PC-9 (cell line): ENCODE measurements at regions not wholly inside any gene's neighbourhood (a gene's known extent, or its start where the extent isn't known, plus 50 kb on each side); places are given as distances from the start of the nearest gene placed in this dataset.
"Not testable (repeated sequence)": the region's sequence is repeated elsewhere in the genome, so short reads cannot be mapped to it uniquely, and the experiment has no call there.

Experiments
- BruUV-seq: library from RNA; stranded (reverse); fragments of 400-500 nt; replicated peaks from 2 replicates; lab custom pipeline; 2021; lab: Mats Ljungman, UMichigan
- CTCF ChIA-PET: fragments of 300-600 bp; sonication (Branson Sonifier 250); formaldehyde crosslinking; loops from one replicate; lab custom pipeline; 2022; ENCODE audit warnings: antibody characterized with exemption; lab: Charles Lee
- POLR2A ChIA-PET: fragments of 300-600 bp; sonication (Branson Sonifier 250); formaldehyde crosslinking; loops from one replicate; lab custom pipeline; 2022; ENCODE audit warnings: antibody characterized with exemption; ENCODE audit not compliant: unreplicated experiment; lab: Charles Lee
- DNase-seq, 2 experiments: peaks; one replicate each; pipeline versions ENCODE4 v3.0.0 to v3.0.0-alpha.2; 2015 to 2022; ENCODE audit warnings: mixed read lengths in 1 of 2
- H2AFZ ChIP-seq: fragments of 200-600 bp; sonication (generic); 2 replicates; pipeline ENCODE4 v1.8.1; 2017; ENCODE audit warnings: antibody characterized with exemption
- H3F3A ChIP-seq: fragments of 200-600 bp; sonication (generic); 2 replicates; pipeline ENCODE4 v1.8.1; 2017; ENCODE audit warnings: antibody characterized with exemption, mild to moderate bottlenecking, low read depth; ENCODE audit not compliant: insufficient read depth
- H3K27ac ChIP-seq: fragments of 200-600 bp; sonication (generic); 2 replicates; pipeline ENCODE4 v1.6.1; 2016; ENCODE audit warnings: mixed run types
- H3K27me3 ChIP-seq: fragments of 200-600 bp; sonication (generic); 2 replicates; pipeline ENCODE4 v1.6.1; 2016; ENCODE audit warnings: low read depth, mixed run types; ENCODE audit not compliant: insufficient read depth
- H3K36me3 ChIP-seq: fragments of 200-600 bp; sonication (generic); 2 replicates; pipeline ENCODE4 v1.6.1; 2016; ENCODE audit warnings: low read depth, mixed run types
- H3K4me1 ChIP-seq: fragments of 200-600 bp; sonication (generic); replicated peaks from 2 replicates; pipeline ENCODE4 v1.6.1; 2016; ENCODE audit warnings: mixed run types; ENCODE audit not compliant: insufficient read depth
- H3K4me2 ChIP-seq: fragments of 200-600 bp; sonication (generic); 2 replicates; pipeline ENCODE4 v1.6.1; 2017; ENCODE audit warnings: mixed run types
- H3K4me3 ChIP-seq: fragments of 200-600 bp; sonication (generic); 2 replicates; pipeline ENCODE4 v1.6.1; 2016; ENCODE audit warnings: mixed run types
- H3K79me2 ChIP-seq: fragments of 200-600 bp; sonication (generic); 2 replicates; pipeline ENCODE4 v1.6.1; 2017; ENCODE audit warnings: low read depth, mixed run types
- H3K9me2 ChIP-seq: fragments of 200-600 bp; sonication (generic); 2 replicates; pipeline ENCODE4 v1.8.1; 2017; ENCODE audit warnings: mild to moderate bottlenecking; ENCODE audit not compliant: insufficient read depth
- H3K9me3 ChIP-seq: fragments of 200-600 bp; sonication (generic); 2 replicates; pipeline ENCODE4 v1.8.1; 2016; ENCODE audit warnings: low read depth; ENCODE audit not compliant: insufficient read depth
- H4K20me1 ChIP-seq: fragments of 200-600 bp; sonication (generic); 2 replicates; pipeline ENCODE4 v1.8.1; 2017; ENCODE audit not compliant: insufficient read depth
- EZH2 ChIP-seq: fragments of 200-600 bp; sonication (generic); IDR thresholded peaks from 2 replicates; pipeline ENCODE4 v1.8.0; 2017; ENCODE audit warnings: antibody characterized with exemption, low read depth
- intact Hi-C: fragments of 100-400 bp; cut with micrococcal nuclease; formaldehyde crosslinking; loops from one replicate; pipeline ENCODE4 v1.10.0; 2022; ENCODE audit not compliant: unreplicated experiment
- TF ChIP-seq, protein P1 (sequence below): fragments of 200-600 bp; sonication (generic); conservative IDR thresholded peaks from 2 replicates; pipeline ENCODE4 v1.6.1; 2017; ENCODE audit warnings: mixed run types, antibody characterized with exemption, mild to moderate bottlenecking, moderate library complexity

DNA sequence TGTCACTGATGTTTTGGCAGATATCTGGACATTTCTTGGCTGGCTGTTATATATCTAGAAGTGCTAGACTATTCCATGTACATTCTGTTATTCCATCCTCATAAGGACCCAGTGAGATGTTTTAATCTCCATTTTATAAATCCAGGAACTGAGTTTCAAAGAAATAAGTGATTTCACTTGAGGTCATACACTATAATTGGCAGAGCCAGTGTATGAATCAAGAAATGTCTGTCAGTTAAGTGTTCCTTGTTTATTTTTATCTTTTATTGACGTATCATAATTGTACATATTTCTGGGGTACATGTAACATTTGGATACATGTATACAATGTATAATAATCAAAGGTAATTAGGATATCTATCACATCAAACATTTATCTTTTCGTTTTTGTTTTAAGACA is 338.3 kb upstream of the KLF4 start:
- H3F3A ChIP-seq, result no peaks in the 10 kb centered on the region
- TF ChIP-seq, protein P1, sequence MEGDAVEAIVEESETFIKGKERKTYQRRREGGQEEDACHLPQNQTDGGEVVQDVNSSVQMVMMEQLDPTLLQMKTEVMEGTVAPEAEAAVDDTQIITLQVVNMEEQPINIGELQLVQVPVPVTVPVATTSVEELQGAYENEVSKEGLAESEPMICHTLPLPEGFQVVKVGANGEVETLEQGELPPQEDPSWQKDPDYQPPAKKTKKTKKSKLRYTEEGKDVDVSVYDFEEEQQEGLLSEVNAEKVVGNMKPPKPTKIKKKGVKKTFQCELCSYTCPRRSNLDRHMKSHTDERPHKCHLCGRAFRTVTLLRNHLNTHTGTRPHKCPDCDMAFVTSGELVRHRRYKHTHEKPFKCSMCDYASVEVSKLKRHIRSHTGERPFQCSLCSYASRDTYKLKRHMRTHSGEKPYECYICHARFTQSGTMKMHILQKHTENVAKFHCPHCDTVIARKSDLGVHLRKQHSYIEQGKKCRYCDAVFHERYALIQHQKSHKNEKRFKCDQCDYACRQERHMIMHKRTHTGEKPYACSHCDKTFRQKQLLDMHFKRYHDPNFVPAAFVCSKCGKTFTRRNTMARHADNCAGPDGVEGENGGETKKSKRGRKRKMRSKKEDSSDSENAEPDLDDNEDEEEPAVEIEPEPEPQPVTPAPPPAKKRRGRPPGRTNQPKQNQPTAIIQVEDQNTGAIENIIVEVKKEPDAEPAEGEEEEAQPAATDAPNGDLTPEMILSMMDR, result no peak
- no peak for TF ChIP-seq EZH2
- ChIA-PET CTCF (interaction anchor here (0.6 kb wide), 1 partner anchor 190 kb away, joined by 15 read pairs; no protein-coding TSS in a partner anchor), POLR2A (no interaction called here)
- H3K79me2 ChIP-seq, result no peaks in the 10 kb centered on the region
- no TSS peak for BruUV-seq
- 0 out of 2 replicates have a peak, but pooled peaks cover 4% of the 10 kb centered on the region for H3K9me2 ChIP-seq
- no peaks in the 10 kb centered on the region for H3K4me1 ChIP-seq
- no peak overlapping the region for H3K27ac ChIP-seq
- H3K4me3 ChIP-seq, result no peak overlapping the region
- DNase-seq, result no peak
- intact Hi-C loops, result no loop called here
- no peaks in the 10 kb centered on the region for H3K27me3 ChIP-seq
- H2AFZ ChIP-seq, result no peak overlapping the region
- no peaks in the 10 kb centered on the region for H3K9me3 ChIP-seq
- H3K4me2 ChIP-seq, result no peak overlapping the region
- H3K36me3 ChIP-seq, result no peaks in the 10 kb centered on the region
- no peaks in the 10 kb centered on the region for H4K20me1 ChIP-seq

DNA sequence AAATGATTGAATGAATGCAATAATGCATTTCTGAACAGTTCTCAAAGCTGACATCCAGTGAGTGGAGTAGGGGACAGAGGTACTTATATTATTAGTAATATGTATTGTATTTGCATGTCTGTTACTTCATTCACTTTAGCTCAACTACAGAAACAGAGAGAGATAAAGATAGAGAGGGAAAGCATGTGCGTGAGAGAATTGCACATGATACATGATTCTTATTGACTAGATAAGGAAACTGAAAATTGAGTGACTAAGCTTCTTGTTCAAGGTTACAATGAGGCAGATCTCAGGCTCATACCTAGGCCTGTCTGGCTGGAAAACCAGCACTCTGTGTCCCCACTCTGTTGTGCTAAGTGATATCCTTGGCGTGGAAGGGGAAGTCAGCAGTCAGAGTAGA is 337.7 kb upstream of the KLF4 start:
- ChIA-PET POLR2A (no interaction called here), CTCF (interaction anchor here (0.7 kb wide), 1 partner anchor 138 kb away, joined by 3 read pairs; no protein-coding TSS in a partner anchor)
- Histone ChIP-seq H2AFZ (no peak overlapping the region), H3K4me2 (no peak overlapping the region), H3F3A (no peaks in the 10 kb centered on the region), H3K9me2 (0 out of 2 replicates have a peak, but pooled peaks cover 4% of the 10 kb centered on the region), H3K36me3 (no peaks in the 10 kb centered on the region), H4K20me1 (no peaks in the 10 kb centered on the region), H3K4me1 (no peaks in the 10 kb centered on the region), H3K9me3 (no peaks in the 10 kb centered on the region), H3K79me2 (no peaks in the 10 kb centered on the region), H3K27ac (no peak overlapping the region), H3K27me3 (no peaks in the 10 kb centered on the region), H3K4me3 (no peak overlapping the region)
- BruUV-seq, result no TSS peak
- TF ChIP-seq EZH2, result no peak
- TF ChIP-seq, protein P1, result no peak
- no peak for DNase-seq
- intact Hi-C loops, result no loop called here

DNA sequence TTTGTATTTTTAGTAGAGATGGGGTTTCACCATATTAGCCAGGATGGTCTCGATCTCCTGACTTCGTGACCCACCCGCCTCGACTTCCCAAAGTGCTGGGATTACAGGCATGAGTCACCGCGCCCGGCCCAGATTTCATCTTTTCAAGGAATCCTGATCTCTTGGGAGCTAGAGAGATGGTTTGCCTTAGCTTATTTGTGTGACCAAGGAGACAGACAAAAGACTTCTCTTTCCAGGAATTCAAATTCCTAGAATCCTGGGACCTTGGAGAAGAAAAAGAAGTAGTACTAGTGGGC is 337.1 kb upstream of the KLF4 start:
- H3K4me2 ChIP-seq, DNase-seq, H3F3A ChIP-seq, H3K27me3 ChIP-seq, intact Hi-C loops, H2AFZ ChIP-seq, POLR2A ChIA-PET, H4K20me1 ChIP-seq, BruUV-seq, H3K9me2 ChIP-seq, H3K9me3 ChIP-seq, H3K36me3 ChIP-seq, H3K4me3 ChIP-seq, H3K79me2 ChIP-seq, H3K4me1 ChIP-seq, H3K27ac ChIP-seq: not testable (repeated sequence)
- CTCF ChIA-PET, result interaction anchor here (0.7 kb wide), 1 partner anchor 339 kb away, joined by 3 read pairs; no protein-coding TSS in a partner anchor

DNA sequence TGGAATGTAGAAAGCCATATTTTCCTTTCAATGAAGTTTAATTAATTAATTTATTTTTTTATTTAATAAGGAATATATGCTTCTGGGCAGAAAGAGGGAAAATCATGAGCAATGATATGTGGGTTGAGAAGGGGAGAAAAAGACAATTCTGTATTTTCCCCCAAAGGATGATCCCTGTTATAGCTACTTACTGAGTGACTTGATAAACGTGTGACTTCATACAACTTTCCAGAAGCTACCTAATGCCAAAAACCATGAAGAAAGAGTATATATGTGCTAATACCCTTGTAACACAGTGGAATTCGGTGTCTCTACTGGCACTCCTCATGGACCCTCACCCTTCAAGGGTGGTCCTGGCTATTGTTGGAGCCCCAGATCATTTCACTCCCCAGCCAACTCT is 335.0 kb upstream of the KLF4 start:
- H3K79me2 ChIP-seq, result no peaks in the 10 kb centered on the region
- no peaks in the 10 kb centered on the region for H3K36me3 ChIP-seq
- H2AFZ ChIP-seq, result no peak overlapping the region
- DNase-seq, result no peak
- H3K4me1 ChIP-seq, result no peaks in the 10 kb centered on the region
- TF ChIP-seq EZH2, result no peak
- TF ChIP-seq, protein P1, result no peak
- no peaks in the 10 kb centered on the region for H3K9me3 ChIP-seq
- no TSS peak for BruUV-seq
- H3K4me3 ChIP-seq, result no peak overlapping the region
- no peak overlapping the region for H3K27ac ChIP-seq
- ChIA-PET CTCF (interaction anchor here (0.6 kb wide), 1 partner anchor 55 kb away, joined by 5 read pairs; no protein-coding TSS in a partner anchor), POLR2A (no interaction called here)
- H3F3A ChIP-seq, result no peaks in the 10 kb centered on the region
- H3K4me2 ChIP-seq, result no peak overlapping the region
- intact Hi-C loops, result no loop called here
- H4K20me1 ChIP-seq, result no peaks in the 10 kb centered on the region
- no peaks in the 10 kb centered on the region for H3K9me2 ChIP-seq
- H3K27me3 ChIP-seq, result no peaks in the 10 kb centered on the region
